Neural cell (in vitro differentiated cells): ENCODE measurements at regions not wholly inside any gene's neighbourhood (a gene's known extent, or its start where the extent isn't known, plus 50 kb on each side); places are given as distances from the start of the nearest gene placed in this dataset.

Experiments used
- H2AFZ ChIP-seq: fragments of 200-600, 300-800 bp; sonication (generic), shearing (Covaris generic); 2 replicates; pipeline ENCODE4 v1.6.0; 2014; ENCODE audit warnings: low read depth, mild to moderate bottlenecking, antibody characterized with exemption, low read length, moderate library complexity
- H3F3A ChIP-seq: fragments of 200-600 bp; shearing (Covaris generic); 2 replicates; pipeline ENCODE4 v1.6.1; 2016; ENCODE audit warnings: mild to moderate bottlenecking, moderate library complexity, mixed read lengths, antibody characterized with exemption, low read length; ENCODE audit not compliant: insufficient read depth, poor library complexity, severe bottlenecking
- H3K27ac ChIP-seq: fragments of 200-600, 300-800 bp; sonication (generic), shearing (Covaris generic); 2 replicates; pipeline ENCODE4 v1.5.1; 2014; ENCODE audit warnings: mild to moderate bottlenecking, low read length, moderate library complexity
- H3K27me3 ChIP-seq: fragments of 300-800, 200-600 bp; sonication (generic), shearing (Covaris generic); 2 replicates; pipeline ENCODE4 v1.6.0; 2014; ENCODE audit warnings: mild to moderate bottlenecking, low read depth, low read length, moderate library complexity; ENCODE audit not compliant: insufficient read depth
- H3K36me3 ChIP-seq: fragments of 300-800, 200-600 bp; sonication (generic), shearing (Covaris generic); 2 replicates; pipeline ENCODE4 v1.5.1; 2014; ENCODE audit warnings: mild to moderate bottlenecking, antibody characterized with exemption, low read length, moderate library complexity; ENCODE audit not compliant: insufficient read depth
- H3K4me2 ChIP-seq: fragments of 300-800, 200-600 bp; sonication (generic), shearing (Covaris generic); 2 replicates; pipeline ENCODE4 v1.6.0; 2014; ENCODE audit warnings: mild to moderate bottlenecking, low read length
- H3K4me3 ChIP-seq: fragments of 300-800, 200-600 bp; sonication (generic), shearing (Covaris generic); 2 replicates; pipeline ENCODE4 v1.5.1; 2014; ENCODE audit warnings: mild to moderate bottlenecking, low read length, moderate library complexity
- H3K79me2 ChIP-seq: fragments of 200-600 bp; shearing (Covaris generic); replicated peaks from 2 replicates; pipeline ENCODE4 v1.6.0; 2014; ENCODE audit warnings: mild to moderate bottlenecking, low read length, moderate library complexity; ENCODE audit not compliant: insufficient read depth
- H3K9ac ChIP-seq: fragments of 300-800, 200-600 bp; sonication (generic), shearing (Covaris generic); 2 replicates; pipeline ENCODE4 v1.6.1; 2016; ENCODE audit warnings: mild to moderate bottlenecking, low read length, mixed read lengths
- H3K9me2 ChIP-seq: fragments of 200-600 bp; shearing (Covaris generic); 2 replicates; pipeline ENCODE4 v1.6.1; 2016; ENCODE audit warnings: mild to moderate bottlenecking, low read length, mixed read lengths; ENCODE audit not compliant: insufficient read depth
- H3K9me3 ChIP-seq: fragments of 200-600, 300-800 bp; sonication (generic), shearing (Covaris generic); 2 replicates; pipeline ENCODE4 v1.6.1; 2016; ENCODE audit warnings: mild to moderate bottlenecking, mixed run types, low read length, moderate library complexity, mixed read lengths
- H4K20me1 ChIP-seq: fragments of 200-600 bp; shearing (Covaris generic); 2 replicates; pipeline ENCODE4 v1.6.1; 2016; ENCODE audit warnings: mild to moderate bottlenecking, mixed run types; ENCODE audit not compliant: insufficient read depth
- EP300 ChIP-seq: fragments of 450-650 bp; conservative IDR thresholded peaks from 2 replicates; pipeline ENCODE4 v1.6.1; 2014; ENCODE audit warnings: antibody characterized with exemption, mild to moderate bottlenecking, moderate library complexity; ENCODE audit not compliant: poor library complexity, severe bottlenecking
- EZH2 ChIP-seq: fragments of 200-600, 300-800 bp; shearing (Covaris generic), sonication (generic); IDR thresholded peaks from 2 replicates; pipeline ENCODE4 v1.6.1; 2014; ENCODE audit warnings: antibody characterized with exemption, low read length, borderline replicate concordance, mild to moderate bottlenecking; ENCODE audit not compliant: insufficient read depth, poor library complexity, severe bottlenecking
- MXI1 ChIP-seq: fragments of 450-650 bp; conservative IDR thresholded peaks from 2 replicates; pipeline ENCODE4 v1.6.1; 2014; ENCODE audit warnings: antibody characterized with exemption, mild to moderate bottlenecking; ENCODE audit not compliant: poor library complexity, severe bottlenecking
- POLR2AphosphoS5 ChIP-seq: IDR thresholded peaks from 2 replicates; pipeline ENCODE4 v1.6.1; 2012
- RAD21 ChIP-seq: fragments of 450-650 bp; conservative IDR thresholded peaks from 2 replicates; pipeline ENCODE4 v1.6.1; 2014; ENCODE audit warnings: antibody characterized with exemption, mild to moderate bottlenecking, moderate library complexity
- SMC3 ChIP-seq: fragments of 450-650 bp; conservative IDR thresholded peaks from 2 replicates; pipeline ENCODE4 v1.6.1; 2014; ENCODE audit warnings: antibody characterized with exemption, mild to moderate bottlenecking, moderate library complexity; ENCODE audit not compliant: poor library complexity
- TAF1 ChIP-seq: IDR thresholded peaks from 2 replicates; pipeline ENCODE4 v1.6.1; 2012; ENCODE audit warnings: low read depth
- TF ChIP-seq, protein P1 (sequence below): fragments of 450-650 bp; IDR thresholded peaks from 2 replicates; pipeline ENCODE4 v1.5.1; 2014; ENCODE audit warnings: antibody characterized with exemption, mild to moderate bottlenecking, moderate library complexity; ENCODE audit not compliant: poor library complexity, severe bottlenecking
- TF ChIP-seq, protein P2 (sequence below): IDR thresholded peaks from 2 replicates; pipeline ENCODE4 v1.6.1; 2012; ENCODE audit warnings: borderline replicate concordance

DNA sequence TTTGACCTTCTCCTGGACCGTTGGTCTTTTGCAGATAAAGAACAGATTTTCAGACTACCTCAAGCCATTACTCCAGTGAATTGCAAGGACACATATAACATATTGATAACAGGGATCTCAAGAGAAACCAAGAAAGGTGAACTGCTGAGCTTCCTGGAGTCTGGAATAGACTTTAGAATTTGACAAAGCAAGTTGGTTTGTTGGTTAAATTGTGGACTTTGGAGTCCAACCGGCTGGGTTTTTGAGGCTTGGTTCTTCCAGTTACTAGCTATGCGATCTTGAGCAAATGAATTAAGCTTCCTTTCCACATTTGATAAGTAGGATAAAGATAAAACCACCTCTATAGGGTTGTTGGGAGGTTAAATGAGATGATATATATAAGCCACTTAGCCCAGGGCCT lies 233.1 kb downstream of the SHQ1 start:
- no peaks in the 10 kb centered on the region for H3K36me3 ChIP-seq
- H3F3A ChIP-seq = no peaks in the 10 kb centered on the region
- H3K4me2 ChIP-seq = no peak overlapping the region
- H3K27ac ChIP-seq = no peak overlapping the region
- no peaks in the 10 kb centered on the region for H4K20me1 ChIP-seq
- TF ChIP-seq MXI1 (no peak), TAF1 (no peak), RAD21 (no peak), EZH2 (no peak), SMC3 (no peak)
- TF ChIP-seq, protein P1, sequence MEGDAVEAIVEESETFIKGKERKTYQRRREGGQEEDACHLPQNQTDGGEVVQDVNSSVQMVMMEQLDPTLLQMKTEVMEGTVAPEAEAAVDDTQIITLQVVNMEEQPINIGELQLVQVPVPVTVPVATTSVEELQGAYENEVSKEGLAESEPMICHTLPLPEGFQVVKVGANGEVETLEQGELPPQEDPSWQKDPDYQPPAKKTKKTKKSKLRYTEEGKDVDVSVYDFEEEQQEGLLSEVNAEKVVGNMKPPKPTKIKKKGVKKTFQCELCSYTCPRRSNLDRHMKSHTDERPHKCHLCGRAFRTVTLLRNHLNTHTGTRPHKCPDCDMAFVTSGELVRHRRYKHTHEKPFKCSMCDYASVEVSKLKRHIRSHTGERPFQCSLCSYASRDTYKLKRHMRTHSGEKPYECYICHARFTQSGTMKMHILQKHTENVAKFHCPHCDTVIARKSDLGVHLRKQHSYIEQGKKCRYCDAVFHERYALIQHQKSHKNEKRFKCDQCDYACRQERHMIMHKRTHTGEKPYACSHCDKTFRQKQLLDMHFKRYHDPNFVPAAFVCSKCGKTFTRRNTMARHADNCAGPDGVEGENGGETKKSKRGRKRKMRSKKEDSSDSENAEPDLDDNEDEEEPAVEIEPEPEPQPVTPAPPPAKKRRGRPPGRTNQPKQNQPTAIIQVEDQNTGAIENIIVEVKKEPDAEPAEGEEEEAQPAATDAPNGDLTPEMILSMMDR = no peak
- TF ChIP-seq, protein P2, sequence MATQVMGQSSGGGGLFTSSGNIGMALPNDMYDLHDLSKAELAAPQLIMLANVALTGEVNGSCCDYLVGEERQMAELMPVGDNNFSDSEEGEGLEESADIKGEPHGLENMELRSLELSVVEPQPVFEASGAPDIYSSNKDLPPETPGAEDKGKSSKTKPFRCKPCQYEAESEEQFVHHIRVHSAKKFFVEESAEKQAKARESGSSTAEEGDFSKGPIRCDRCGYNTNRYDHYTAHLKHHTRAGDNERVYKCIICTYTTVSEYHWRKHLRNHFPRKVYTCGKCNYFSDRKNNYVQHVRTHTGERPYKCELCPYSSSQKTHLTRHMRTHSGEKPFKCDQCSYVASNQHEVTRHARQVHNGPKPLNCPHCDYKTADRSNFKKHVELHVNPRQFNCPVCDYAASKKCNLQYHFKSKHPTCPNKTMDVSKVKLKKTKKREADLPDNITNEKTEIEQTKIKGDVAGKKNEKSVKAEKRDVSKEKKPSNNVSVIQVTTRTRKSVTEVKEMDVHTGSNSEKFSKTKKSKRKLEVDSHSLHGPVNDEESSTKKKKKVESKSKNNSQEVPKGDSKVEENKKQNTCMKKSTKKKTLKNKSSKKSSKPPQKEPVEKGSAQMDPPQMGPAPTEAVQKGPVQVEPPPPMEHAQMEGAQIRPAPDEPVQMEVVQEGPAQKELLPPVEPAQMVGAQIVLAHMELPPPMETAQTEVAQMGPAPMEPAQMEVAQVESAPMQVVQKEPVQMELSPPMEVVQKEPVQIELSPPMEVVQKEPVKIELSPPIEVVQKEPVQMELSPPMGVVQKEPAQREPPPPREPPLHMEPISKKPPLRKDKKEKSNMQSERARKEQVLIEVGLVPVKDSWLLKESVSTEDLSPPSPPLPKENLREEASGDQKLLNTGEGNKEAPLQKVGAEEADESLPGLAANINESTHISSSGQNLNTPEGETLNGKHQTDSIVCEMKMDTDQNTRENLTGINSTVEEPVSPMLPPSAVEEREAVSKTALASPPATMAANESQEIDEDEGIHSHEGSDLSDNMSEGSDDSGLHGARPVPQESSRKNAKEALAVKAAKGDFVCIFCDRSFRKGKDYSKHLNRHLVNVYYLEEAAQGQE = no peak
- no peaks in the 10 kb centered on the region for H3K27me3 ChIP-seq
- H3K9me2 ChIP-seq = no peaks in the 10 kb centered on the region
- H3K9me3 ChIP-seq = no peaks in the 10 kb centered on the region
- no peak overlapping the region for H3K4me3 ChIP-seq
- no peaks in the 10 kb centered on the region for H3K79me2 ChIP-seq
- no peak overlapping the region for H2AFZ ChIP-seq
- H3K9ac ChIP-seq = no peak overlapping the region

DNA sequence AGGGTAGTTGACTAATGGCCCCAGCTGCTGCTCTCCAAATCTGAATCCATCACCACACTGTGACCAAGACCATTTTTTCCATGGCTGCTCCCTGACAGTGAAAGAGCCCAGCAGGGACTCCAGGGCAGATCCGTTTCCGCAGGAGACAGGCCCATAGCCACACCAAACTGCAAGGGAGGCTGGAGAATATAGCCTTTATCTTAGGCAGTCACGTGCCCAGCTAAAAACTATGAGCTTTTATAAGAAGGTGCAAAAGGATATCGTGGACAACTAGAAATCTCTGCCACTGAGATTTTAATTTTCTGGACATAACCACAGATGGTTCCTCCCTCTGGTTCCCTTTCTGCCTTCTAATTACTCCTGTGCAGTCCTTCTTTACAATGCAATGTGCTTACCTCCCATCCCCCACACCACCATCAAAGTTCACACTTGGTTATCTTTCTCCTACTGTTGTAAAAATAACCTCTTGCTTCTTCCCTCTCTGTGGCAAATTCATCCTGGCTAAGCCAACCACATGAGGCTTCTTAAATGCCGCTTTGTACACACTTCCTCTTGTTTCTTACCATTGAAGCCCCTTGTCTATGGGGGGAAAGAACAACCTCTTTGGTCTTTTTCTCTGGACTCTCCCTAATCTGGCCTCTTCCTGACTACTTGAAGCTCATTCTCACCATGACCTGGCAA lies 233.7 kb downstream of the SHQ1 start:
- H3K4me2 ChIP-seq = no peak overlapping the region
- H3K27me3 ChIP-seq = no peaks in the 10 kb centered on the region
- no peak overlapping the region for H3K27ac ChIP-seq
- H3K9ac ChIP-seq = no peak overlapping the region
- H3K79me2 ChIP-seq = no peaks in the 10 kb centered on the region
- TF ChIP-seq MXI1 = no peak
- TF ChIP-seq, protein P1 = no peak
- no peak for TF ChIP-seq SMC3
- no peak for TF ChIP-seq RAD21
- no peak for TF ChIP-seq TAF1
- no peak for TF ChIP-seq EZH2
- no peak for TF ChIP-seq POLR2AphosphoS5
- TF ChIP-seq, protein P2 = no peak
- TF ChIP-seq EP300 = no peak
- H3K36me3 ChIP-seq = no peaks in the 10 kb centered on the region
- no peak overlapping the region for H2AFZ ChIP-seq
- H3K9me3 ChIP-seq = no peaks in the 10 kb centered on the region
- H3F3A ChIP-seq = no peaks in the 10 kb centered on the region
- no peaks in the 10 kb centered on the region for H3K9me2 ChIP-seq
- no peaks in the 10 kb centered on the region for H4K20me1 ChIP-seq
- H3K4me3 ChIP-seq = no peak overlapping the region
